ENCODE measurements at regions not wholly inside any gene's neighbourhood (a gene's known extent, or its start where the extent isn't known, plus 50 kb on each side); places are given as distances from the start of the nearest gene placed in this dataset.

GRCh38 chr10:128431083-128431482, 304.9 kb upstream of the MKI67 start:
- Histone ChIP-seq H3K9me2 (ENCODE audit: low read depth, low read length) (no peaks in the 10 kb centered on the region), H3K9me3 (ENCODE audit: low read length) (no peaks in the 10 kb centered on the region), H3K27ac (ENCODE audit: low read depth, low read length, poor library complexity, severe bottlenecking) (no peak overlapping the region), H3K9ac (ENCODE audit: low read length) (no peak overlapping the region), H3K36me3 (ENCODE audit: insufficient read depth, low read length) (no peaks in the 10 kb centered on the region), H3F3A (ENCODE audit: insufficient read depth, low read length) (no peaks in the 10 kb centered on the region), H2AFZ (ENCODE audit: low read length) (no peak overlapping the region), H3K4me2 (ENCODE audit: low read length) (no peak overlapping the region), H3K27me3 (ENCODE audit: insufficient read depth, low read length) (peaks cover 4% of the 10 kb centered on the region; the same call in 1 of the 2 replicates), H3K79me2 (ENCODE audit: insufficient read depth, low read length) (no peaks in the 10 kb centered on the region), H3K4me1 (ENCODE audit: insufficient read depth, low read length, severe bottlenecking) (no peaks in the 10 kb centered on the region), H3K4me3 (ENCODE audit: low read depth, low read length, poor library complexity, severe bottlenecking) (no peak overlapping the region), H4K20me1 (ENCODE audit: insufficient read depth, low read length) (no peaks in the 10 kb centered on the region)
- no peak for TF ChIP-seq CTCF (IDR thresholded peaks at IDR 0.05; ENCODE audit: low read length)
- TF ChIP-seq EZH2 (IDR thresholded peaks at IDR 0.05; ENCODE audit: borderline replicate concordance, low read length) = no peak

GRCh38 chr10:128431506-128431905, 305.3 kb upstream of the MKI67 start:
- Histone ChIP-seq H4K20me1 (ENCODE audit: insufficient read depth, low read length) (no peaks in the 10 kb centered on the region), H3F3A (ENCODE audit: insufficient read depth, low read length) (no peaks in the 10 kb centered on the region), H3K9me2 (ENCODE audit: low read depth, low read length) (no peaks in the 10 kb centered on the region), H3K4me3 (ENCODE audit: low read depth, low read length, poor library complexity, severe bottlenecking) (no peak overlapping the region), H3K27me3 (ENCODE audit: insufficient read depth, low read length) (peaks cover 4% of the 10 kb centered on the region; the same call in 1 of the 2 replicates), H3K36me3 (ENCODE audit: insufficient read depth, low read length) (no peaks in the 10 kb centered on the region), H3K4me2 (ENCODE audit: low read length) (no peak overlapping the region), H3K79me2 (ENCODE audit: insufficient read depth, low read length) (no peaks in the 10 kb centered on the region), H3K9ac (ENCODE audit: low read length) (no peak overlapping the region), H3K27ac (ENCODE audit: low read depth, low read length, poor library complexity, severe bottlenecking) (no peak overlapping the region), H2AFZ (ENCODE audit: low read length) (no peak overlapping the region), H3K9me3 (ENCODE audit: low read length) (no peaks in the 10 kb centered on the region), H3K4me1 (ENCODE audit: insufficient read depth, low read length, severe bottlenecking) (no peaks in the 10 kb centered on the region)
- TF ChIP-seq EZH2 (IDR thresholded peaks at IDR 0.05; ENCODE audit: borderline replicate concordance, low read length) = no peak
- no peak for TF ChIP-seq CTCF (IDR thresholded peaks at IDR 0.05; ENCODE audit: low read length)

GRCh38 chr10:128432011-128432410, 305.8 kb upstream of the MKI67 start:
- TF ChIP-seq EZH2 (IDR thresholded peaks at IDR 0.05; ENCODE audit: borderline replicate concordance, low read length) (no peak), CTCF (IDR thresholded peaks at IDR 0.05; ENCODE audit: low read length) (no peak)
- Histone ChIP-seq H3K27ac (ENCODE audit: low read depth, low read length, poor library complexity, severe bottlenecking) (no peak overlapping the region), H3K4me2 (ENCODE audit: low read length) (no peak overlapping the region), H3K9ac (ENCODE audit: low read length) (no peak overlapping the region), H3K4me3 (ENCODE audit: low read depth, low read length, poor library complexity, severe bottlenecking) (no peak overlapping the region), H3K9me3 (ENCODE audit: low read length) (no peaks in the 10 kb centered on the region), H3F3A (ENCODE audit: insufficient read depth, low read length) (no peaks in the 10 kb centered on the region), H3K27me3 (ENCODE audit: insufficient read depth, low read length) (peaks cover 4% of the 10 kb centered on the region; the same call in 1 of the 2 replicates), H3K79me2 (ENCODE audit: insufficient read depth, low read length) (no peaks in the 10 kb centered on the region), H3K9me2 (ENCODE audit: low read depth, low read length) (no peaks in the 10 kb centered on the region), H3K4me1 (ENCODE audit: insufficient read depth, low read length, severe bottlenecking) (no peaks in the 10 kb centered on the region), H2AFZ (ENCODE audit: low read length) (no peak overlapping the region), H4K20me1 (ENCODE audit: insufficient read depth, low read length) (no peaks in the 10 kb centered on the region), H3K36me3 (ENCODE audit: insufficient read depth, low read length) (no peaks in the 10 kb centered on the region)
